Brain microvascular endothelial cell (primary cell): ENCODE measurements at regions not wholly inside any gene's neighbourhood (a gene's known extent, or its start where the extent isn't known, plus 50 kb on each side); places are given as distances from the start of the nearest gene placed in this dataset.

Experiments used
- DNase-seq: peaks from one replicate; pipeline ENCODE4 v3.0.0-alpha.2; 2020
- H3K27ac ChIP-seq: fragments of 250-450 bp; sonication (Bioruptor Pico); 2 replicates; pipeline ENCODE4 v1.5.1; 2020; ENCODE audit warnings: mild to moderate bottlenecking, moderate library complexity
- H3K27me3 ChIP-seq: fragments of 250-450 bp; sonication (Bioruptor Pico); replicated peaks from 2 replicates; pipeline ENCODE4 v1.5.1; 2020; ENCODE audit warnings: mild to moderate bottlenecking
- H3K36me3 ChIP-seq: fragments of 250-450 bp; sonication (Bioruptor Pico); replicated peaks from 2 replicates; pipeline ENCODE4 v1.5.1; 2020; ENCODE audit warnings: mild to moderate bottlenecking
- H3K4me3 ChIP-seq: 2 replicates; pipeline ENCODE4 v1.5.1; 2011; ENCODE audit warnings: low read depth, mild to moderate bottlenecking, control low read depth, low read length, moderate library complexity
- in situ Hi-C: cut with HindIII; loops from 2 replicates; pipeline ENCODE4 v1.10.0; 2017; ENCODE audit warnings: low sequenced_read_pairs, low pct_ligation_motif_present
- TF ChIP-seq, protein P1 (sequence below): IDR thresholded peaks from 2 replicates; pipeline ENCODE4 v1.5.1; 2011; ENCODE audit warnings: low read depth, mild to moderate bottlenecking, moderate library complexity, low read length, control low read depth, inconsistent platforms; ENCODE audit errors: missing control alignments

DNA sequence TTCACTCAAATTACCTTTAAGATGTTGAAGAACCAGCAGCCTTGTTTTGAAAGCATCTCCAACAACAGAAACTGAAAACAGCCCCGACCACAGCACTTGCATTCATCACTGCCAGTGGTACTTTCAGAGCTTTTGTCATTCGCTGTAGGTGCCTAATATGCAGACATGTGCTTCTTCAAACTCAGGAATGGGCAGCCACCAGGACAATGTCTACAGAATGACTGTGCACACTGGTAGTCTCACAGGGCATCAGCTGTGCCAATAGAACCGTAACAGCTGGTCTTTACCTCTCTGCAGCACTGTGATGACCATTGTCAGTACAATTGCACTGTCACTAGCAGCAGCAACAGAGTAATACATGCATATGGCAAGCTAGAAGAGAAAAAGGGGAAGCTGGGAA is 1149.7 kb downstream of the STPG2 start:
- Histone ChIP-seq H3K36me3 (no peaks in the 10 kb centered on the region), H3K27ac (no peak overlapping the region), H3K4me3 (no peak overlapping the region), H3K27me3 (no peaks in the 10 kb centered on the region)
- TF ChIP-seq, protein P1, sequence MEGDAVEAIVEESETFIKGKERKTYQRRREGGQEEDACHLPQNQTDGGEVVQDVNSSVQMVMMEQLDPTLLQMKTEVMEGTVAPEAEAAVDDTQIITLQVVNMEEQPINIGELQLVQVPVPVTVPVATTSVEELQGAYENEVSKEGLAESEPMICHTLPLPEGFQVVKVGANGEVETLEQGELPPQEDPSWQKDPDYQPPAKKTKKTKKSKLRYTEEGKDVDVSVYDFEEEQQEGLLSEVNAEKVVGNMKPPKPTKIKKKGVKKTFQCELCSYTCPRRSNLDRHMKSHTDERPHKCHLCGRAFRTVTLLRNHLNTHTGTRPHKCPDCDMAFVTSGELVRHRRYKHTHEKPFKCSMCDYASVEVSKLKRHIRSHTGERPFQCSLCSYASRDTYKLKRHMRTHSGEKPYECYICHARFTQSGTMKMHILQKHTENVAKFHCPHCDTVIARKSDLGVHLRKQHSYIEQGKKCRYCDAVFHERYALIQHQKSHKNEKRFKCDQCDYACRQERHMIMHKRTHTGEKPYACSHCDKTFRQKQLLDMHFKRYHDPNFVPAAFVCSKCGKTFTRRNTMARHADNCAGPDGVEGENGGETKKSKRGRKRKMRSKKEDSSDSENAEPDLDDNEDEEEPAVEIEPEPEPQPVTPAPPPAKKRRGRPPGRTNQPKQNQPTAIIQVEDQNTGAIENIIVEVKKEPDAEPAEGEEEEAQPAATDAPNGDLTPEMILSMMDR: no peak
- in situ Hi-C loops: no loop called here
- DNase-seq: no peak

DNA sequence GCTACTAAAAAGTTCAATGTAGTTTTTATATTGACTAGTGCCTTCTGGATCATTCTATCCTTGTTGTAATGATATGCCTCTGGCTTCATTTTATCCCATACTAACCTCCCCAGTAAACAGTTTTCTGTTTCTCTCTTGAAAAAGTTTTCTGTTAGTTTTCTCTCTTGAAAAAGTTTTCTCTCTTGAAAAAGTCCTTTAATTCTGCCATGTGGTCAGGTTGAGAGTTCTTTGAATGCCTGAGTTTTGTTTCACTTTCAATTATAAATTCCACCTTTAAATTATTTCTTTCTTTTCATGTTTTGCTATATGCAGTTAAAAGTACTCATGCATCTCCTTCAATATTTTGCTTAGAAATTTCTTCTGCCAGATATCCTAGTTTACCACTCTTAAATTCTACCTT is 1139.6 kb downstream of the STPG2 start:
- no peak overlapping the region for H3K27ac ChIP-seq
- DNase-seq: no peak
- H3K36me3 ChIP-seq: no peaks in the 10 kb centered on the region
- no peaks in the 10 kb centered on the region for H3K27me3 ChIP-seq
- in situ Hi-C loops: no loop called here
- H3K4me3 ChIP-seq: no peak overlapping the region
- TF ChIP-seq, protein P1: no peak

DNA sequence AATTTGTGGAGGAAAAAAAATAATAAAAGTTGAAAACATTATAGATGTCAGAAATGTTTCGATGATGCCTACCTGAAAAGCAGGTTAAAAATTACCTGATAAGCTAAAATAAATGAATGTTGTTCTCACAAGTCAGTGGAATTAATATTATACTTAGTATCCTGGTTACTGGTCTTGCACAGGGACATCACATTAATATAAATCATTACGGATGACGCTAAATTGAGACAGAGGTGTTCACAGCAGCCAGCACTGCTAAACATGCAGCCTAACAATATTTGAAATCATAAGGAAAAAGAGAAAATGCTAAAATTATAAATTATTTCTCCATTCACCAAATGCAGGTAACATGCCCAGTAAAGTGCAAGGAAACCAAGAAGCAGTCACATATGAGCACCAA is 1130.0 kb downstream of the STPG2 start:
- no peak for DNase-seq
- TF ChIP-seq, protein P1: no peak
- Histone ChIP-seq H3K27ac (no peak overlapping the region), H3K4me3 (no peak overlapping the region), H3K27me3 (no peaks in the 10 kb centered on the region), H3K36me3 (no peaks in the 10 kb centered on the region)
- in situ Hi-C loops: no loop called here

DNA sequence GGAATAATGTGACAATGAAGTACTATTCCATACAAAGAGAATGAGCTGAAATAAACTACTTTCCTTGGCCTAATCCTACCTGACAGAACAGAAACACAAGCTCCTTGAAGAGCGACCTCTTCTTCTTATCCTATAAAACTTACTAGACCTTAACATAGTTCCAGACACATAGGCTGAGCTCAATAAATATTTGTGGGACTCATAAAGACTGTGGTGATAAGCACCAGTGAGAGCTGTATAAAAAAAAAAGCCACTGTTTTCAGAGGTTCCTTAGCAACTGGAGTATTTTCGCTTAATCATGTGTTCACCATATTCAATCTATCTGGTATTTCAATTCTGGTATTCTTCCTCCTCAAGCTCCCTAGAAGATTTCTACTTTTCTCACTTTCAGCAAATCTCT is 1129.6 kb downstream of the STPG2 start:
- Histone ChIP-seq H3K36me3 (no peaks in the 10 kb centered on the region), H3K4me3 (no peak overlapping the region), H3K27me3 (no peaks in the 10 kb centered on the region), H3K27ac (no peak overlapping the region)
- in situ Hi-C loops: no loop called here
- DNase-seq: no peak
- TF ChIP-seq, protein P1: no peak

DNA sequence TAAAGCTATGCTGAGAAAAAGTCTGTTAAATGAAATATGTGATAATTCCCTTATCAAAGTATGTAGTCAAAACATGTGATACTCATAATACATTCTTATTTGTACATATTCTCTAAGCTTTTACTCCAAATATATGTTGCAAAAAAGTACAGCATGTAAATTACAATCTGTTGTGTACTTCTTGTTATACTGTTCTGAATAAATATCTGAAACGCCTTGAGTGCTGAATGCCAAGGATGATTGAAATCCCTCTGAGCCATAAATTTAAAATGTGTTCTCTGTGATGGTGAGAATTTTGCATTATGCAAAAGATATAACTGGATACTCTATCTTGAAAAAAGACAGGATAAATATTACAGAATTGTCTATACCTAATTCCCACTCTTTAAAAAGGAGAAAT is 1128.0 kb downstream of the STPG2 start:
- Histone ChIP-seq H3K36me3 (no peaks in the 10 kb centered on the region), H3K4me3 (no peak overlapping the region), H3K27ac (no peak overlapping the region), H3K27me3 (no peaks in the 10 kb centered on the region)
- TF ChIP-seq, protein P1: no peak
- no peak for DNase-seq
- in situ Hi-C loops: no loop called here

- H3K27me3 ChIP-seq: no peaks in the 10 kb centered on the region
- TF ChIP-seq, protein P1: no peak
- in situ Hi-C loops: no loop called here
- H3K27ac ChIP-seq: no peak overlapping the region
- no peaks in the 10 kb centered on the region for H3K36me3 ChIP-seq
- DNase-seq: no peak
- no peak overlapping the region for H3K4me3 ChIP-seq
These were observed 1126.9 kb downstream of the STPG2 start for GRCh38 chr4:97016186-97016907.
